ENCODE measurements at regions not wholly inside any gene's neighbourhood (a gene's known extent, or its start where the extent isn't known, plus 50 kb on each side); places are given as distances from the start of the nearest gene placed in this dataset.

GRCh38 chr11:98194611-98195010 lies 826.1 kb upstream of the CNTN5 start:
- H3K4me3 ChIP-seq (ENCODE audit: low read length in 2 of 2), result no peak overlapping the region
- H3K9me3 ChIP-seq (ENCODE audit: control insufficient read depth in 2 of 2, insufficient read depth in 1 of 2, low read length in 1 of 2), result no peaks in the 10 kb centered on the region
- DNase-seq (ENCODE audit: low read depth in 6 of 9, low spot score in 9 of 9), result no peak
- H3K4me1 ChIP-seq (ENCODE audit: control insufficient read depth in 2 of 2, insufficient read depth in 2 of 2, low read length in 2 of 2), result no peaks in the 10 kb centered on the region
- H3K36me3 ChIP-seq (ENCODE audit: control insufficient read depth in 2 of 2, insufficient read depth in 2 of 2, low read length in 1 of 2), result no peaks in the 10 kb centered on the region
- no peaks in the 10 kb centered on the region for H3K27me3 ChIP-seq (ENCODE audit: control insufficient read depth in 2 of 2, insufficient read depth in 1 of 2, low read length in 1 of 2)
- 94% methylated on average over 7 of the region's 7 CpGs for WGBS
- no peak overlapping the region for H3K27ac ChIP-seq (ENCODE audit: low read depth in 1 of 2, low read length in 1 of 2)

GRCh38 chr11:98195300-98195699 lies 825.4 kb upstream of the CNTN5 start:
- DNase-seq (ENCODE audit: low read depth in 6 of 9, low spot score in 9 of 9), result no peak
- no peaks in the 10 kb centered on the region for H3K27me3 ChIP-seq (ENCODE audit: control insufficient read depth in 2 of 2, insufficient read depth in 1 of 2, low read length in 1 of 2)
- H3K9me3 ChIP-seq (ENCODE audit: control insufficient read depth in 2 of 2, insufficient read depth in 1 of 2, low read length in 1 of 2), result no peaks in the 10 kb centered on the region
- no peaks in the 10 kb centered on the region for H3K36me3 ChIP-seq (ENCODE audit: control insufficient read depth in 2 of 2, insufficient read depth in 2 of 2, low read length in 1 of 2)
- H3K27ac ChIP-seq (ENCODE audit: low read depth in 1 of 2, low read length in 1 of 2), result no peak overlapping the region
- no peaks in the 10 kb centered on the region for H3K4me1 ChIP-seq (ENCODE audit: control insufficient read depth in 2 of 2, insufficient read depth in 2 of 2, low read length in 2 of 2)
- WGBS, result 87% methylated on average over 1 of the region's 1 CpG
- H3K4me3 ChIP-seq (ENCODE audit: low read length in 2 of 2), result no peak overlapping the region

- no peak overlapping the region for H3K27ac ChIP-seq (ENCODE audit: low read depth in 1 of 2, low read length in 1 of 2)
- H3K9me3 ChIP-seq (ENCODE audit: control insufficient read depth in 2 of 2, insufficient read depth in 1 of 2, low read length in 1 of 2), result peaks cover 2 to 12% of the 10 kb centered on the region in 2 donors
- H3K36me3 ChIP-seq (ENCODE audit: control insufficient read depth in 2 of 2, insufficient read depth in 2 of 2, low read length in 1 of 2), result no peaks in the 10 kb centered on the region
- WGBS, result 97% methylated on average over 8 of the region's 8 CpGs
- no peaks in the 10 kb centered on the region for H3K27me3 ChIP-seq (ENCODE audit: control insufficient read depth in 2 of 2, insufficient read depth in 1 of 2, low read length in 1 of 2)
- H3K4me3 ChIP-seq (ENCODE audit: low read length in 2 of 2), result no peak overlapping the region
- no peak for DNase-seq (ENCODE audit: low read depth in 6 of 9, low spot score in 9 of 9)
- H3K4me1 ChIP-seq (ENCODE audit: control insufficient read depth in 2 of 2, insufficient read depth in 2 of 2, low read length in 2 of 2), result no peaks in the 10 kb centered on the region
These were observed 813.7 kb upstream of the CNTN5 start for GRCh38 chr11:98207086-98207485.

- no peaks in the 10 kb centered on the region for H3K36me3 ChIP-seq (ENCODE audit: control insufficient read depth in 2 of 2, insufficient read depth in 2 of 2, low read length in 1 of 2)
- H3K4me1 ChIP-seq (ENCODE audit: control insufficient read depth in 2 of 2, insufficient read depth in 2 of 2, low read length in 2 of 2), result no peaks in the 10 kb centered on the region
- no peak for DNase-seq (ENCODE audit: low read depth in 6 of 9, low spot score in 9 of 9)
- H3K4me3 ChIP-seq (ENCODE audit: low read length in 2 of 2), result no peak overlapping the region
- H3K27me3 ChIP-seq (ENCODE audit: control insufficient read depth in 2 of 2, insufficient read depth in 1 of 2, low read length in 1 of 2), result no peaks in the 10 kb centered on the region
- H3K9me3 ChIP-seq (ENCODE audit: control insufficient read depth in 2 of 2, insufficient read depth in 1 of 2, low read length in 1 of 2), result no peaks in the 10 kb centered on the region
- WGBS, result 80% methylated on average over 1 of the region's 1 CpG
- H3K27ac ChIP-seq (ENCODE audit: low read depth in 1 of 2, low read length in 1 of 2), result no peak overlapping the region
These were observed 793.5 kb upstream of the CNTN5 start for GRCh38 chr11:98227278-98227677.

GRCh38 chr11:98230678-98231077 lies 790.1 kb upstream of the CNTN5 start:
- Histone ChIP-seq H3K4me1 (ENCODE audit: control insufficient read depth in 2 of 2, insufficient read depth in 2 of 2, low read length in 2 of 2) (no peaks in the 10 kb centered on the region), H3K27ac (ENCODE audit: low read depth in 1 of 2, low read length in 1 of 2) (no peak overlapping the region), H3K36me3 (ENCODE audit: control insufficient read depth in 2 of 2, insufficient read depth in 2 of 2, low read length in 1 of 2) (no peaks in the 10 kb centered on the region), H3K9me3 (ENCODE audit: control insufficient read depth in 2 of 2, insufficient read depth in 1 of 2, low read length in 1 of 2) (no peaks in the 10 kb centered on the region), H3K4me3 (ENCODE audit: low read length in 2 of 2) (no peak overlapping the region), H3K27me3 (ENCODE audit: control insufficient read depth in 2 of 2, insufficient read depth in 1 of 2, low read length in 1 of 2) (no peaks in the 10 kb centered on the region)
- DNase-seq (ENCODE audit: low read depth in 6 of 9, low spot score in 9 of 9), result no peak
- 96% methylated on average over 3 of the region's 3 CpGs for WGBS

GRCh38 chr11:98234698-98235097 lies 786.1 kb upstream of the CNTN5 start:
- no peak for DNase-seq (ENCODE audit: low read depth in 6 of 9, low spot score in 9 of 9)
- H3K4me3 ChIP-seq (ENCODE audit: low read length in 2 of 2), result no peak overlapping the region
- H3K36me3 ChIP-seq (ENCODE audit: control insufficient read depth in 2 of 2, insufficient read depth in 2 of 2, low read length in 1 of 2), result no peaks in the 10 kb centered on the region
- H3K9me3 ChIP-seq (ENCODE audit: control insufficient read depth in 2 of 2, insufficient read depth in 1 of 2, low read length in 1 of 2), result no peaks in the 10 kb centered on the region
- no peaks in the 10 kb centered on the region for H3K27me3 ChIP-seq (ENCODE audit: control insufficient read depth in 2 of 2, insufficient read depth in 1 of 2, low read length in 1 of 2)
- WGBS, result 96% methylated on average over 2 of the region's 2 CpGs
- no peaks in the 10 kb centered on the region for H3K4me1 ChIP-seq (ENCODE audit: control insufficient read depth in 2 of 2, insufficient read depth in 2 of 2, low read length in 2 of 2)
- H3K27ac ChIP-seq (ENCODE audit: low read depth in 1 of 2, low read length in 1 of 2), result no peak overlapping the region

GRCh38 chr11:98243897-98244296 lies 776.9 kb upstream of the CNTN5 start:
- no peak for DNase-seq (ENCODE audit: low read depth in 6 of 9, low spot score in 9 of 9)
- H3K27ac ChIP-seq (ENCODE audit: low read depth in 1 of 2, low read length in 1 of 2), result no peak overlapping the region
- H3K27me3 ChIP-seq (ENCODE audit: control insufficient read depth in 2 of 2, insufficient read depth in 1 of 2, low read length in 1 of 2), result no peaks in the 10 kb centered on the region
- H3K9me3 ChIP-seq (ENCODE audit: control insufficient read depth in 2 of 2, insufficient read depth in 1 of 2, low read length in 1 of 2), result no peaks in the 10 kb centered on the region
- H3K36me3 ChIP-seq (ENCODE audit: control insufficient read depth in 2 of 2, insufficient read depth in 2 of 2, low read length in 1 of 2), result no peaks in the 10 kb centered on the region
- no peak overlapping the region for H3K4me3 ChIP-seq (ENCODE audit: low read length in 2 of 2)
- H3K4me1 ChIP-seq (ENCODE audit: control insufficient read depth in 2 of 2, insufficient read depth in 2 of 2, low read length in 2 of 2), result no peaks in the 10 kb centered on the region
- 90% methylated on average over 6 of the region's 6 CpGs for WGBS

- H3K36me3 ChIP-seq (ENCODE audit: control insufficient read depth in 2 of 2, insufficient read depth in 2 of 2, low read length in 1 of 2), result no peaks in the 10 kb centered on the region
- no peaks in the 10 kb centered on the region for H3K9me3 ChIP-seq (ENCODE audit: control insufficient read depth in 2 of 2, insufficient read depth in 1 of 2, low read length in 1 of 2)
- H3K4me3 ChIP-seq (ENCODE audit: low read length in 2 of 2), result no peak overlapping the region
- H3K4me1 ChIP-seq (ENCODE audit: control insufficient read depth in 2 of 2, insufficient read depth in 2 of 2, low read length in 2 of 2), result no peaks in the 10 kb centered on the region
- 94% methylated on average over 1 of the region's 1 CpG for WGBS
- DNase-seq (ENCODE audit: low read depth in 6 of 9, low spot score in 9 of 9), result no peak
- H3K27me3 ChIP-seq (ENCODE audit: control insufficient read depth in 2 of 2, insufficient read depth in 1 of 2, low read length in 1 of 2), result no peaks in the 10 kb centered on the region
- H3K27ac ChIP-seq (ENCODE audit: low read depth in 1 of 2, low read length in 1 of 2), result no peak overlapping the region
These were observed 759.8 kb upstream of the CNTN5 start for GRCh38 chr11:98260983-98261382.

GRCh38 chr11:98277251-98277912 lies 743.4 kb upstream of the CNTN5 start:
- Histone ChIP-seq H3K9me3 (ENCODE audit: control insufficient read depth in 2 of 2, insufficient read depth in 1 of 2, low read length in 1 of 2) (no peaks in the 10 kb centered on the region), H3K27ac (ENCODE audit: low read depth in 1 of 2, low read length in 1 of 2) (no peak overlapping the region), H3K36me3 (ENCODE audit: control insufficient read depth in 2 of 2, insufficient read depth in 2 of 2, low read length in 1 of 2) (no peaks in the 10 kb centered on the region), H3K27me3 (ENCODE audit: control insufficient read depth in 2 of 2, insufficient read depth in 1 of 2, low read length in 1 of 2) (no peaks in the 10 kb centered on the region), H3K4me3 (ENCODE audit: low read length in 2 of 2) (no peak overlapping the region), H3K4me1 (ENCODE audit: control insufficient read depth in 2 of 2, insufficient read depth in 2 of 2, low read length in 2 of 2) (no peaks in the 10 kb centered on the region)
- 89% methylated on average over 2 of the region's 2 CpGs for WGBS
- DNase-seq (ENCODE audit: low read depth in 6 of 9, low spot score in 9 of 9), result no peak
